Upper lobe of right lung (tissue), 1 donor: ENCODE measurements at regions not wholly inside any gene's neighbourhood (a gene's known extent, or its start where the extent isn't known, plus 50 kb on each side); places are given as distances from the start of the nearest gene placed in this dataset.
A peak's percentile ranks its signal among the peaks of the same experiment; 100 is the strongest.
"Not testable (repeated sequence)": the region's sequence is repeated elsewhere in the genome, so short reads cannot be mapped to it uniquely, and the experiment has no call there.

Source experiments
- ATAC-seq: fragments of 200-7000 bp; cut with Tn5 transposase; one replicate; pipeline ENCODE4 v1.9.1; 2020; ENCODE audit warnings: mild to moderate bottlenecking, moderate library complexity
- DNase-seq: peaks from one replicate; pipeline ENCODE4 v3.0.0-alpha.2; 2020
- H3K27ac ChIP-seq: fragments of 200-600 bp; one replicate; pipeline ENCODE4 v1.8.0; 2022
- H3K27me3 ChIP-seq: fragments of 200-600 bp; one replicate; pipeline ENCODE4 v1.8.0; 2022; ENCODE audit warnings: mild to moderate bottlenecking
- H3K36me3 ChIP-seq: fragments of 200-600 bp; one replicate; pipeline ENCODE4 v1.8.0; 2022
- H3K4me1 ChIP-seq: fragments of 200-600 bp; one replicate; pipeline ENCODE4 v1.8.0; 2022
- H3K4me3 ChIP-seq: fragments of 200-600 bp; one replicate; pipeline ENCODE4 v1.8.0; 2022; ENCODE audit warnings: mild to moderate bottlenecking
- H3K9me3 ChIP-seq: fragments of 200-600 bp; one replicate; pipeline ENCODE4 v1.8.0; 2022
- intact Hi-C: fragments of 100-400 bp; cut with DNase I; formaldehyde crosslinking; loops from one replicate; pipeline ENCODE4 v1.11.0; 2022
- TF ChIP-seq, protein P1 (sequence below): fragments of 200-600 bp; IDR thresholded peaks from one replicate; pipeline ENCODE4 v1.8.0; 2022; ENCODE audit warnings: antibody characterized with exemption
- donor health status: DM: no; HTN: yes; CAD: no; lungs with severe emphysema.

DNA sequence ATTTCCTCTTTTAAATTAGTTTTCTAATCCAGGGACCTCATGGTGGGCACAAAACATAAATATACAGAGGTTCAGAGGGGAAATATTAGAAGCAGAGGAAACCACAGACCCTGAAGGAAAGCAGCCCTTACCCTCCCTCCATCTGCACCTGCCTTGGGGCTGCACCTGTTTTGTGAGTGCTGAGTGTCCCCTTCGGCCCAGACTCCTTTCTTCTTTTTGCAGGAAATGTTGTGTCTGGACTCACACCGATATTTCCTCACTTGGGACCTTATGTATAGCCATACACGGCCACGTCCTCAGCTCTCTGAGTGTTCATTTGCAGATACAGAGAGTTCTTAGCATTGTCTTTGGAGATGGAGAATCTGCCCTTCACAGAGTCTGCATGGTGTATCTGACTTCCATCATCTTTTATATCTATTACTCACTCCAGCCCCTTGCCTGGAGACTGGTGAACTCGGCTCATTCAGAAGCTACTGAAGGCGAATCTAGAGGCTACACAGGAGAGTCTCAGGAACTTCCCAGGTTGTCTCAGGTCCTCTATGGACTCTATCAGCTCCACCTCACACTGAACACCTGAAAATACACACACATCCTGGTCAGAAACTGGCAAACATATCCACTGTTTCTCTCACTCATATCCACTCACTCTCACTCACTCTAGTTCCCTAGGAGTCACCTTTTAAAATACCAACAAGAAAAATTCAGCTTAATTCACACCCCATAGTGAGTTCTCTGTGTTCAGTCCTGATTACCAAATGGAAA, 829.7 kb downstream of the TMEM121 start:
- H3K27me3 ChIP-seq, ATAC-seq, intact Hi-C loops, DNase-seq, H3K27ac ChIP-seq, H3K4me1 ChIP-seq, H3K9me3 ChIP-seq, H3K4me3 ChIP-seq, H3K36me3 ChIP-seq: not testable (repeated sequence)

DNA sequence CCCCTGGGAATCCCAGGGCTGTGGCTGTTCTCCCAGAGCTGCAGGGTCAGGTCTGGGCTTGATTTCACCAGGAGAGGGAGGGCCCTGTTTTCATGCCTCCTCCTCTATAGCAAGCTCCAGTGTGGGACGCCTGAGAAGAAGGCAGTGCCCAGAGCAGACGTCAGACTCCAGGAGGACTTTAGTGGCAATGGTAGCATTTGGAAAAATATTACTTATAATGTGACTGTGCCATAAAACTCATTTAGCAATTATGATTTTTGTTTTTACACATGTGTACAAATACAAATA, 830.2 kb downstream of the TMEM121 start:
- H3K27me3 ChIP-seq, H3K4me3 ChIP-seq, H3K27ac ChIP-seq, H3K9me3 ChIP-seq, DNase-seq, ATAC-seq, H3K36me3 ChIP-seq, H3K4me1 ChIP-seq, intact Hi-C loops: not testable (repeated sequence)

DNA sequence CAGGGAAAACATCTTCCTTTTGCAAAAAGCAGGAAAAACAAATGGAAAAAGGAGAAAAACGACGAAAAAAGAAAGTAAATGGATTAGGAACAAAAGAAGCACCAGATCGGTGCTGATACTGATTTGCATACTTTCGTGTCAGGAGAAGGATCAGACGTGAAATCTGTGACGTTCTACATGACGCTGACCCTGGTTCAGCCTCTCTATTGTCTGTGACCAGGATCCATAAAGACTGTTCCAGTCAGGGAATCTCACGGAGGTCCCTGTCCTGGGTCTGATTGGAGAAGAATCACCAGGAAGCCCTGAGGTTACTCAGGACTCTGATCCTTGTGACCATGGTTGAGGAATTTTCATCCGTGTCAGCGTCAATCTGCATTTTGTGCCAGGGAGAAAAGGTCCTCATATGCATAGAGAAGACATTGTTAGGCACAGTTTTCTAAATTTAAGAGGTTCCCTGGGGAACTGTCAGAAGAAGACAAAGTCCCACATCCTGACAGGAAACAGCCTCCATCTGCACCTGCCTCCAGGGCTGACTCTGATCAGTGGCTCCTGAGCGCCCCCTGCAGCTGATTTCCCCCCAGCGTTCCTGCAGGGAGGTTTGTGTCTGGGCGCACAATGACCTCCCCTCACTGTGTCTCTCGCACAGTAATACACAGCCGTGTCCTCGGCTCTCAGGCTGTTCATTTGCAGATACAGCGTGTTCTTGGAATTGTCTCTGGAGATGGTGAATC, 832.9 kb downstream of the TMEM121 start:
- ATAC-seq, intact Hi-C loops: not testable (repeated sequence)

DNA sequence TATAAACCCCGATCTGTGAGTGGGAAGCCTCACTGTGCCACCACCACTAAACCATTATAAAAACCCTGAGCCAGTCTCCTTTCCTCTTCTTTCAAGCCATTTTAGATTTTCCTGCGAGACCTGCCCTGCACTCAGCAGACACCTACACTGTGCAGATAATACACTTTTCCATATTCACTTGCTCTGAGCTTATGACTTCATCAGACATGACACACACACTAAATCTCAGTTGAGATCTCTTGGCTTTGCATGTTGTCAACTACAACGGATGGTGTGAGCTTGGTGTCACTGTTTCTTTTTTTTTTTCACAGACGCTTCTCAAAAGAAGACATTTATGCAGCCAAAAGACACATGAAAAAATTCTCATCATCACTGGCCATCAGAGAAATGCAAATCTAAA, 839.0 kb downstream of the TMEM121 start:
- H3K4me3 ChIP-seq, H3K36me3 ChIP-seq, DNase-seq, ATAC-seq, H3K27me3 ChIP-seq, intact Hi-C loops, H3K27ac ChIP-seq, H3K9me3 ChIP-seq, H3K4me1 ChIP-seq: not testable (repeated sequence)

More for the DNA sequence above, 832.9 kb downstream of the TMEM121 start:
- not testable (repeated sequence) for H3K4me1 ChIP-seq, H3K27me3 ChIP-seq, H3K36me3 ChIP-seq, H3K9me3 ChIP-seq, H3K4me3 ChIP-seq, DNase-seq, H3K27ac ChIP-seq

DNA sequence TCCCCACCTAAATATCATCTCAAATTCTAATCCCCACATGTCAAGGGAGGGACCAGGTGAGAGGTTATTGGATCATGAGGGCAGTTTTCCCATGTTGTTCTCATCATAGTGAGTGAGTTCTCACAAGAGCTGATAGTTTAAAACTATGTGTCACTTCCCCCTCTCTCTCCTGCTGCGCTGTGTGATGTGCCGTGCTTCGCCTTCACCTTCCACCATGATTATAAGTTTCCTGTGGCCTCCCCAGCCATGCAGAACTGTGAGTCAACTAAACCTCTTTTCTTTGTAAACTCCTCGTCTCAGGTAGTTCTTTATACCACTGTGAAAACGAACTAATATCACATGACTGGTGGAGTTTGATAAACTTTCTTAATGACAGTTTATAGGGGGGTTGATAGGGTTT, 839.5 kb downstream of the TMEM121 start:
- H3K36me3 ChIP-seq, DNase-seq, ATAC-seq, H3K27ac ChIP-seq, H3K9me3 ChIP-seq, H3K4me3 ChIP-seq, intact Hi-C loops, H3K27me3 ChIP-seq, H3K4me1 ChIP-seq: not testable (repeated sequence)

DNA sequence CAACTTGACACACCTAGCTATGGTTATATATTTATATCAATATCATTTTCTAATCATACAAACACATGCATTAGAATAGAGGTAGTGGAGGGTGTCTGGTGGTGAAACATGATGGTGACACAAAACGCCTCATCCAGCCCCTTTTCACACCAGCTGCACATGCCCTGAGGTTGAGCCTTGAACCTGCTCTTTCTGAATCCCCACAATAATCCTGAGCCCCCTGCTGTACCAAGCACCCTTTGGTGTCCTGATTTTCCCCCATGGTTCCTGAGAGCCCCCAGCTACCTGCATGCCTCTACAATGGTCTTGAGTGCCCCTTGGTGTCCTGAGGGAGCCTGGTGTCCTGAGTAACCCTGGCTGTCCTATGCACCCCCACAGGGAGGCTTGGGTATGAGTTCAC, 840.6 kb downstream of the TMEM121 start:
- ATAC-seq, intact Hi-C loops, H3K4me1 ChIP-seq: not testable (repeated sequence)

DNA sequence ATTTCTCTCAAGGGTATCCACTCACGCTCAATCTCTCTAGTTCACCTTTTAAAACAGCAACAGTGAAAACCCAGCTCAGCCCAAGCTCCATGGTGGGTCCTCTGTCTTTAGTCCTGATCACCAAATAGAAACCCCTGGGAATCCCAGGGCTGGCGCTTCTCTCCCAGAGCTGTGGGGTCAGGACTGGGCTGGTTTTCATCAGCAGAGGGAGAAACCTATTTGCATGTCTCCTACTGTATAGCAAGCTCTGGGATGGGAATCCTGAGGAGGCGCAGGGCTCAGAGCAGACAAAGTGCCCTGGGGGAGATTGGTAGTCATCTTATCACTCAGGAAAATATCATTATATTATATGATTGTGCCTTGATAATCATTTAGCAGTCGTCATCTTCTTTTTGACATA, 843.1 kb downstream of the TMEM121 start:
- DNase-seq, H3K27ac ChIP-seq, H3K36me3 ChIP-seq, H3K27me3 ChIP-seq, H3K4me3 ChIP-seq, H3K9me3 ChIP-seq, H3K4me1 ChIP-seq, ATAC-seq, intact Hi-C loops: not testable (repeated sequence)

More for the DNA sequence above, 840.6 kb downstream of the TMEM121 start:
- H3K27me3 ChIP-seq, H3K4me3 ChIP-seq, H3K36me3 ChIP-seq, H3K27ac ChIP-seq, H3K9me3 ChIP-seq, DNase-seq: not testable (repeated sequence)

DNA sequence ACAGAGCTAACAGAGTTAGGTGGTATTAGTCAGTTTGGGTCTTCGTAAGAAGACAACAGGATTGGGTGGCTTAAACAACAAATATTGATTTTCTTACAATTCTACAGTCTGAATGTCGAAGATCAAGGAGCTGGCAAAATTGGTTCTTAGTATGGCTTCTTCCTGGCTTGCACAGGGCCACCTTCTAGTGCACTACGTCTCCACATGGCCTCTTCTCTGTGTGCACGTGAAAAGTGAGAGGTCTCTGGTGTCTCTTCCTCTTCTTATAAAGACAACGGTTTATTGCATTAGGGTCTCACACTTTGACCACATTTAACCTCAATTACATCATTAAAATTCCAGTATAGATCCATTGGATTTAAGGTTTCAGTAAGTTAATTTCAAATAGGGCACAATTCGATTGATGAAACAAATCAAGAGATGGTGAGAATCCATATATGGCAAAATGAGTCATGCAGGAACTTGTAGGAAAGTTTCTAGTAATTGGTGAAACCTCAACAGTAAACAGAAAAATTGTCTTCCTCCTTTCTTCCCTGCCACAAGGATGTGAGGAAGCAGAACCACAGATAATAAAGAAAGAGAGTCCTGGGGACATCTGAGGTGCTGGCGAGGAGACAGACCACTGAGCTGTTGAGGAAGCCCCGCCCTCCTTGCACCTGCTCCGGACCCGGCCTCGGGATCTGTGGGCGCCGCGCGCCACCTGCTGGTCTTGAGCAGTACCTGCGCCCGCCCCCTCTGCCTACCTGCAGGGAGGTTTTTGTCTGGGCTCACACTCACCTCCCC, 846.7 kb downstream of the TMEM121 start:
- H3K27ac ChIP-seq, result no peak overlapping the region
- TF ChIP-seq, protein P1, sequence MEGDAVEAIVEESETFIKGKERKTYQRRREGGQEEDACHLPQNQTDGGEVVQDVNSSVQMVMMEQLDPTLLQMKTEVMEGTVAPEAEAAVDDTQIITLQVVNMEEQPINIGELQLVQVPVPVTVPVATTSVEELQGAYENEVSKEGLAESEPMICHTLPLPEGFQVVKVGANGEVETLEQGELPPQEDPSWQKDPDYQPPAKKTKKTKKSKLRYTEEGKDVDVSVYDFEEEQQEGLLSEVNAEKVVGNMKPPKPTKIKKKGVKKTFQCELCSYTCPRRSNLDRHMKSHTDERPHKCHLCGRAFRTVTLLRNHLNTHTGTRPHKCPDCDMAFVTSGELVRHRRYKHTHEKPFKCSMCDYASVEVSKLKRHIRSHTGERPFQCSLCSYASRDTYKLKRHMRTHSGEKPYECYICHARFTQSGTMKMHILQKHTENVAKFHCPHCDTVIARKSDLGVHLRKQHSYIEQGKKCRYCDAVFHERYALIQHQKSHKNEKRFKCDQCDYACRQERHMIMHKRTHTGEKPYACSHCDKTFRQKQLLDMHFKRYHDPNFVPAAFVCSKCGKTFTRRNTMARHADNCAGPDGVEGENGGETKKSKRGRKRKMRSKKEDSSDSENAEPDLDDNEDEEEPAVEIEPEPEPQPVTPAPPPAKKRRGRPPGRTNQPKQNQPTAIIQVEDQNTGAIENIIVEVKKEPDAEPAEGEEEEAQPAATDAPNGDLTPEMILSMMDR, result peak; percentile 72
- peak; percentile 84 for DNase-seq
- intact Hi-C loops, result no loop called here
- no peaks in the 10 kb centered on the region for H3K4me1 ChIP-seq
- no peak overlapping the region for H3K4me3 ChIP-seq
- H3K36me3 ChIP-seq, result no peaks in the 10 kb centered on the region
- H3K9me3 ChIP-seq, result no peaks in the 10 kb centered on the region
- ATAC-seq, result peak; percentile 86
- H3K27me3 ChIP-seq, result peaks cover 4% of the 10 kb centered on the region

DNA sequence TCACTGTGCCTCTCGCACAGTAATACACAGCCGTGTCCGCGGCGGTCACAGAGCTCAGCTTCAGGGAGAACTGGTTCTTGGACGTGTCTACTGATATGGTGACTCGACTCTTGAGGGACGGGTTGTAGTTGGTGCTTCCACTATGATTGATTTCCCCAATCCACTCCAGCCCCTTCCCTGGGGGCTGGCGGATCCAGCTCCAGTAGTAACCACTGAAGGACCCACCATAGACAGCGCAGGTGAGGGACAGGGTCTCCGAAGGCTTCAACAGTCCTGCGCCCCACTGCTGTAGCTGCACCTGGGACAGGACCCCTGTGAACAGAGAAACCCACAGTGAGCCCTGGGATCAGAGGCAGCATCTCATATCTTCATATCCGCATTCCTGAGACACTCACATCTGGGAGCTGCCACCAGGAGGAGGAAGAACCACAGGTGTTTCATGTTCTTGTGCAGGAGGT, 847.3 kb downstream of the TMEM121 start:
- ATAC-seq, H3K27me3 ChIP-seq, H3K4me1 ChIP-seq, intact Hi-C loops, H3K4me3 ChIP-seq, DNase-seq, H3K36me3 ChIP-seq, H3K9me3 ChIP-seq, H3K27ac ChIP-seq: not testable (repeated sequence)
